GM19372 (cell line): ENCODE measurements at regions not wholly inside any gene's neighbourhood (a gene's known extent, or its start where the extent isn't known, plus 50 kb on each side); places are given as distances from the start of the nearest gene placed in this dataset.

Source experiments
- ATAC-seq: cut with Tn5 transposase; IDR thresholded peaks from one replicate; pipeline ENCODE4 v1.9.1; 2021; ENCODE audit warnings: mild to moderate bottlenecking, low read depth, moderate library complexity; ENCODE audit not compliant: unreplicated experiment

- ATAC-seq = no peak
Observed at GRCh38 chr11:37718431-37718999, 1120.5 kb upstream of the RAG2 start.

GRCh38 chr11:37712251-37712650 is 1114.2 kb upstream of the RAG2 start:
- no peak for ATAC-seq

- no peak for ATAC-seq
Observed at GRCh38 chr11:37710031-37710430, 1112.0 kb upstream of the RAG2 start.

- no peak for ATAC-seq
Observed at GRCh38 chr11:37704791-37705190, 1106.8 kb upstream of the RAG2 start.

- no peak for ATAC-seq
Observed at GRCh38 chr11:37699644-37700043, 1101.6 kb upstream of the RAG2 start.

- ATAC-seq = no peak
Observed at GRCh38 chr11:37695283-37695682, 1097.2 kb upstream of the RAG2 start.

- ATAC-seq = no peak
Observed at GRCh38 chr11:37689951-37690350, 1091.9 kb upstream of the RAG2 start.

GRCh38 chr11:37688456-37688855 is 1090.4 kb upstream of the RAG2 start:
- ATAC-seq = no peak

- ATAC-seq = no peak
Observed at GRCh38 chr11:37687130-37687529, 1089.1 kb upstream of the RAG2 start.

- ATAC-seq = no peak
Observed at GRCh38 chr11:37671321-37671720, 1073.3 kb upstream of the RAG2 start.

GRCh38 chr11:37666960-37667359 is 1068.9 kb upstream of the RAG2 start:
- ATAC-seq = no peak

- no peak for ATAC-seq
Observed at GRCh38 chr11:37657645-37658044, 1059.6 kb upstream of the RAG2 start.

- no peak for ATAC-seq
Observed at GRCh38 chr11:37647767-37648166, 1049.7 kb upstream of the RAG2 start.

GRCh38 chr11:37643968-37644367 is 1045.9 kb upstream of the RAG2 start:
- no peak for ATAC-seq

- no peak for ATAC-seq
Observed at GRCh38 chr11:37642296-37642695, 1044.3 kb upstream of the RAG2 start.

GRCh38 chr11:37632748-37633147 is 1034.7 kb upstream of the RAG2 start:
- ATAC-seq = no peak

GRCh38 chr11:37630866-37631265 is 1032.8 kb upstream of the RAG2 start:
- no peak for ATAC-seq

- ATAC-seq = no peak
Observed at GRCh38 chr11:37623778-37624177, 1025.7 kb upstream of the RAG2 start.

GRCh38 chr11:37621662-37622061 is 1023.6 kb upstream of the RAG2 start:
- no peak for ATAC-seq

- no peak for ATAC-seq
Observed at GRCh38 chr11:37616291-37616690, 1018.3 kb upstream of the RAG2 start.

GRCh38 chr11:37613031-37613430 is 1015.0 kb upstream of the RAG2 start:
- ATAC-seq = no peak

- ATAC-seq = no peak
Observed at GRCh38 chr11:37612146-37612545, 1014.1 kb upstream of the RAG2 start.

- ATAC-seq = no peak
Observed at GRCh38 chr11:37605229-37605628, 1007.2 kb upstream of the RAG2 start.
